ENCODE measurements at regions not wholly inside any gene's neighbourhood (a gene's known extent, or its start where the extent isn't known, plus 50 kb on each side); places are given as distances from the start of the nearest gene placed in this dataset.

- Histone ChIP-seq H3K79me2 (replicated peaks; ENCODE audit: insufficient read depth, low read length) (no peaks in the 10 kb centered on the region), H3K9me3 (ENCODE audit: low read length) (no peaks in the 10 kb centered on the region), H3F3A (ENCODE audit: insufficient read depth, low read length, poor library complexity, severe bottlenecking) (no peaks in the 10 kb centered on the region), H3K4me3 (ENCODE audit: low read length) (no peak overlapping the region), H3K36me3 (ENCODE audit: insufficient read depth, low read length) (no peaks in the 10 kb centered on the region), H4K20me1 (ENCODE audit: insufficient read depth) (no peaks in the 10 kb centered on the region), H3K27ac (ENCODE audit: low read length) (no peak overlapping the region), H3K9ac (ENCODE audit: low read length) (no peak overlapping the region), H2AFZ (ENCODE audit: low read depth, low read length) (no peak overlapping the region), H3K27me3 (ENCODE audit: insufficient read depth, low read depth, low read length) (no peaks in the 10 kb centered on the region), H3K9me2 (ENCODE audit: insufficient read depth, low read length) (no peaks in the 10 kb centered on the region), H3K4me2 (ENCODE audit: low read length) (no peak overlapping the region)
- no peak for TF ChIP-seq SMC3 (conservative IDR thresholded peaks at IDR 0.05; ENCODE audit: poor library complexity)
- no peak for TF ChIP-seq REST (IDR thresholded peaks at IDR 0.05; ENCODE audit: borderline replicate concordance)
- no peak for TF ChIP-seq EP300 (conservative IDR thresholded peaks at IDR 0.05; ENCODE audit: poor library complexity, severe bottlenecking)
- TF ChIP-seq POLR2AphosphoS5 (IDR thresholded peaks at IDR 0.05) = no peak
- no peak for TF ChIP-seq MXI1 (conservative IDR thresholded peaks at IDR 0.05; ENCODE audit: poor library complexity, severe bottlenecking)
- no peak for TF ChIP-seq RAD21 (conservative IDR thresholded peaks at IDR 0.05)
- TF ChIP-seq EZH2 (IDR thresholded peaks at IDR 0.05; ENCODE audit: borderline replicate concordance, insufficient read depth, low read length, poor library complexity, severe bottlenecking) = no peak
- TF ChIP-seq CTCF (IDR thresholded peaks at IDR 0.05; ENCODE audit: poor library complexity, severe bottlenecking) = no peak
- no peak for TF ChIP-seq TAF1 (IDR thresholded peaks at IDR 0.05; ENCODE audit: low read depth)
These were observed 261.5 kb downstream of the UACA start for GRCh38 chr15:70501849-70502248.

- Histone ChIP-seq H3K9me2 (ENCODE audit: insufficient read depth, low read length) (no peaks in the 10 kb centered on the region), H3K9ac (ENCODE audit: low read length) (no peak overlapping the region), H4K20me1 (ENCODE audit: insufficient read depth) (no peaks in the 10 kb centered on the region), H2AFZ (ENCODE audit: low read depth, low read length) (no peak overlapping the region), H3K4me2 (ENCODE audit: low read length) (no peak overlapping the region), H3K36me3 (ENCODE audit: insufficient read depth, low read length) (no peaks in the 10 kb centered on the region), H3F3A (ENCODE audit: insufficient read depth, low read length, poor library complexity, severe bottlenecking) (no peaks in the 10 kb centered on the region), H3K27me3 (ENCODE audit: insufficient read depth, low read depth, low read length) (no peaks in the 10 kb centered on the region), H3K9me3 (ENCODE audit: low read length) (no peaks in the 10 kb centered on the region), H3K27ac (ENCODE audit: low read length) (no peak overlapping the region), H3K79me2 (replicated peaks; ENCODE audit: insufficient read depth, low read length) (no peaks in the 10 kb centered on the region), H3K4me3 (ENCODE audit: low read length) (no peak overlapping the region)
- TF ChIP-seq POLR2AphosphoS5 (IDR thresholded peaks at IDR 0.05) (no peak), REST (IDR thresholded peaks at IDR 0.05; ENCODE audit: borderline replicate concordance) (no peak), SMC3 (conservative IDR thresholded peaks at IDR 0.05; ENCODE audit: poor library complexity) (no peak), EZH2 (IDR thresholded peaks at IDR 0.05; ENCODE audit: borderline replicate concordance, insufficient read depth, low read length, poor library complexity, severe bottlenecking) (no peak), EP300 (conservative IDR thresholded peaks at IDR 0.05; ENCODE audit: poor library complexity, severe bottlenecking) (no peak), TAF1 (IDR thresholded peaks at IDR 0.05; ENCODE audit: low read depth) (no peak), CTCF (IDR thresholded peaks at IDR 0.05; ENCODE audit: poor library complexity, severe bottlenecking) (no peak), RAD21 (conservative IDR thresholded peaks at IDR 0.05) (no peak), MXI1 (conservative IDR thresholded peaks at IDR 0.05; ENCODE audit: poor library complexity, severe bottlenecking) (no peak)
These were observed 262.1 kb downstream of the UACA start for GRCh38 chr15:70501121-70501727.

Measured in neural cell (in vitro differentiated cells).